GM08714 (cell line): ENCODE measurements at regions not wholly inside any gene's neighbourhood (a gene's known extent, or its start where the extent isn't known, plus 50 kb on each side); places are given as distances from the start of the nearest gene placed in this dataset.

Source experiments
- H3K4me3 ChIP-seq: fragments of 200-500 bp; sonication (Bioruptor generic); 2 replicates; pipeline ENCODE4 v1.5.1; 2014; ENCODE audit warnings: mild to moderate bottlenecking, low read length, inconsistent platforms
- ZNF274 ChIP-seq: IDR thresholded peaks from 2 replicates; pipeline ENCODE4 v1.6.1; 2012; ENCODE audit warnings: mild to moderate bottlenecking, low read depth, low read length

DNA sequence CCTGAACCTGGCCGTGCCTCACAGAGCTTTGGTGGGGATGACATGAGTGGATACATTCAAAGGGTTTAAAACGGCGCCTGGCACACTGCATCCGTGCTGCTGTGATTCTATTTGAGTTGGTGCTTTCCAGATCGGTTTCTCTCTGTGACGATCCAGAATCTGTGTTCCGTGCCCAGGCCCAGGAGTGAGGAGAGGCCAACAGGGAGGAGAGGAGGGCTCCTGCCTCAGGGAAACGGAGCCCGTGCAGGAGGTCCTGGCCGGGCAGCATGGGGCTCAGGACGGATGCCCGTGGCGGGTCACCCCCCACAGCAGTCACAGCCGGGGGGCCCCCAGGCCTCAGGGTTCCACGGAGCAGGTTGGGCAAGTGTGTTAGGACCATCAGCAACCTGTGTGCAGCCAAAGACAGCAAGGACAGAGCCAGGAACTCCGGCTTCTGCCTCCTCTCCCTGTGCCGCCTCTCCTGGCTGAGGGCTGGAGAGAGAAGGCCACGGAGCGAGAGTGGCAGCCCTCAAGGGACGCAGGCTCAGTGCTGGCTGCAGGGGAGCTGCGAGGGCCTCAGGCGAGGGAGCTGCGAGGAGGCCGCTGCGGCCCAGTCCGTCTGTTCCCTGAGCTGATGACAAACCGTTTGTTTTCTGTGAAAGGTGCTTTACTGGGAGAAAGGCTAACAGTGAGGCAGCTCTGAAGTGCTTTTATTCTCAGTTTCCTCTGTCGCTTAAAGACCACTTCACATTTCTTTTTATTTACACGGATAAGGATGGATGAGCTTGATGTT, 99.3 kb downstream of the METRNL start:
- no peak for TF ChIP-seq ZNF274
- H3K4me3 ChIP-seq, result no peak overlapping the region

DNA sequence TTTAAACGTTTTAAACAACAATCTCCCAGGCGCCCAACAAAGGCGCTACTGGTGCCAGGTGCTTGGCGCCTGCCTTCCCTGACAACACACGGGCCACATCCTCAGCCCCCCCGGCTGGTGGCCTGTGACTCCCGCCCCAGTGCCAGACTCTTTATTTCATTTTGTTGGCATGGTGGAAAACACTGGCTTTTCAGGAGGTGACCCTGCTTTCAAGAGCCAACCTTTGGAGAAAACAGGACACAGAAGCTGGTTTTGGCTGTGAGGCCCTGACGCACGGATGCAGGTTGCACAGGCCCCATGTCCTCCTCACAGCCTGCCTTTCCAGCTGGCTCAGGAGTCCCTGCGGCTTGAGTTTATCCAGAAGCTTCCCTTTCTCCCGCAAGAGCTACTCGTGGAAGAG, 100.0 kb downstream of the METRNL start:
- TF ChIP-seq ZNF274, result no peak
- H3K4me3 ChIP-seq, result no peak overlapping the region

DNA sequence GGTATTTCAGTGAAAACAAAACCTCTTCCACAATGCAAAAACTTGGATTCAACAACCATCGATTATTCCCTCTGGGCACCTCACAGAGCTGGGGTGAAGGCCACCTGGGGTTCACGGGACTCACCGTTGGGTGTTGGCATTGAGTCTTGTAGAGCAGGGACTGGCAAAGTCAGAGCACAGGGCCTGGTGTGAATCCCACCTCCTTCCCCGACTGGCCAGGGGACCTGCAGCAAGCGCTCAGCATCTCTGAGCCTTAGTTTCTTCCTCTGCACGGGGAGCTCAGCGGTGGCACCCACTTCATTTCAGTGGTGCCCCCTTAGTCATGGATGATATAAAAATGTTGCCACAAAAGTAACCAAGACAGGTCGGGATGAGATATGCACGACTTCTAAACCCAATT, 100.4 kb downstream of the METRNL start:
- H3K4me3 ChIP-seq, result no peak overlapping the region
- no peak for TF ChIP-seq ZNF274

DNA sequence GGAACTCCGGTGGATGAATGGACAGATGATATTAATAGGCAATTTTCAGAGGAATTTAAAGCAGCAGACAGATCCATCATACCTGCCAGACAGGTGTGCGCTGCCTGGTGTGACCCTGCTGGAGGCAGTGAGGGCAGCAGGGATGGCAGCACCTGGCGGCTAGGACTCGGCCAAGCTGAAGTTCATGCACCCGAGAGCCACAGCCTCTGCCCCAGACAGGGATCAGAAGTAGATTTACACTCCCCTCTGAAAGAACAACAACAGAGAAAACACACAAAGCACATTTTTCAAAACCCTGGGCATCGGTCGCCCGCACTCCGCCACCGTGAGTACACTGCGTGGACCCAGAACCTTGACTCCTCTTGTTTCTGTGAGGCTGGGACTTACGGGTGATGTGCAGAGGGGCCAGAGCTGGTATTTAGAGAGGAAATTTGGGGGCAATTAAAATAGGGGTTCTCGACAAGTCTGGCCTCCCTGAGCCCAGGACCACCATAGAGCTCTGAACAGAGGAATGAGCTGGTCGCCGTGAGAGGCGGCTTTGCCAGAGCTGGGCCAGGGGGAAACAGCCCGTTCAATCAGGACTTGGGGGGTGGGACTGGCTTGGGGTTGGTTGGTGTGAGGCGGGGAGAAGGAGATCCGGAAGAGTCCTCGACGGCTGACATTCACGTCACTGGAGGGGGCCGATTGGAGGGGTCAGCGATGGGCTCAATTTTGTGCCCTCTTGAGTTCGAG, 101.0 kb downstream of the METRNL start:
- TF ChIP-seq ZNF274, result no peak

DNA sequence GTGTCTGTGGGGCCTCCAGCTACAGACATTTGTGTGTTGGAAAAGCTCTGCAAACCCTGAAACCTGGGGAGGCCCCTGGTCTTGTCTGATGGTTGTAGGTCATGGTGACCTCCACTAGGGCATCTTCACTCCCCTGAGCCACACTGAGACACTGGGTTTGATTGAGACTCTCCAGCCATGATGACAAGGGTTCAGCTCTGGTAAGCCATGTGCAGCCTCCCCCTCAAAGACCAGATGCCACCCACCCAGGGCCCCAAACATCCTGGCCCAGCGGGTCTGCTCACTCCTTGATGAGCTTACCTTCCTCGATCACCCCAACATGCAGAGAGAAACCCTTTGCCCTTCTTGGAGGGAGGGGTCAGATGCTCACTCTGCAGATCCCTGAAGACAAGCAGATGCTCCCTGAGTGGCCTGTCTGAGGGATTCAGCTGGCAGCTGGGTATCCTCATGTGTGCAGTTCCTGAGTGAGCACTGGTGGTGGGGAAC, 101.6 kb downstream of the METRNL start:
- no peak overlapping the region for H3K4me3 ChIP-seq
- no peak for TF ChIP-seq ZNF274

More for the DNA sequence above, 101.0 kb downstream of the METRNL start:
- H3K4me3 ChIP-seq, result no peak overlapping the region

DNA sequence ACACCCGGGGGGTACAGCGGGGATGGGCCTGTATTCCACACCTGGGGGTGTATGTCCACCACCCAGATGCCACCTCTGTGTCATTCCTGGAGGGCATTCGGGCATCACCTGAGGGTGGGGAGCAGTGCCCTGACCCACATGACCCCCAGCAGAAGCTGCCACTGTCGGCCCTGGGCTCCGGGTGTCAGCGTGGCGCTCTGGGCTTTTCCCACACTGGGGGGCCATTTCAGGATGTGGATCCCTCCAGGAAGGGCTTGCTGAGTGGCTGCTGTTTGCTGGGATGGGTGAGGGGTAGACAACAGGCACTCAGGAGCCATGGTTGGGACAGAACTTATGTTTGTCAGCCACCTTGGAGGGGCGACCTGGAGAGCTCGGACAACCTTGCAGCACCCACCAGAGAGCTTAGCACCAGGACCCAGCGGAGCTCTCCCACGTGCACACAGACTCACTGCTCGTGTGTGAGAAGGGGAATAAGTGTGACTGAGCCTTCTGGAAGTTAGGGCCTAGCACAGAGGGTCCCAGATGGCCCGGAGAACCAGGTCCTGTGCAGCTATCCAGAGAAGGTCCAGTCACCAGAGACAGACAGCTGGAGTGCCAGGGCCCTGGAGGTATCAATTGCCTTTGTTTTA, 102.7 kb downstream of the METRNL start:
- no peak for TF ChIP-seq ZNF274
- H3K4me3 ChIP-seq, result no peak overlapping the region

DNA sequence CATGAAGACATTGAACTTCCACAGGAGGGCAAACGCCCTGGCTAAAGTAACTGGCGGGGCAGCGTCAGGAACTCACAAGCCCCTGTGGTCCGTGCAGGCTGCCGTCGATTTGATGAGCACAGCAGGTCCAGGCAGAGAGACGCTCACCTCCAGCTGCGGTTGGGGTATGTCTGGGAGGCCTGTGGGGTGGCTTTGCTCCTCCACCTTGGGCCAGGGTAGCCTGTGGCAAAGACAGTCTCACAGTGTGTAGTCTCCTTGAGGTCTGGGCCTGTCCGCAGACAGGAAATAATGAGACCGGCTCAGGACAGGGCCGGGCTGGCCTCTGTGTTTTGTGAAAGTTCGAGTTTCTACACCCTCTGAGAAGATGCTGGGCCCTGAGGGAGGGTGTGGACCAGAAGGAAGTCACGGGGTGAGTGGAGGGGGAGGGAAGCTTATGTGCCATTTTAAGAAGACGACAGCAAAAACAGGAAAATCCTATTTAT, 103.3 kb downstream of the METRNL start:
- no peak overlapping the region for H3K4me3 ChIP-seq
- TF ChIP-seq ZNF274, result no peak

DNA sequence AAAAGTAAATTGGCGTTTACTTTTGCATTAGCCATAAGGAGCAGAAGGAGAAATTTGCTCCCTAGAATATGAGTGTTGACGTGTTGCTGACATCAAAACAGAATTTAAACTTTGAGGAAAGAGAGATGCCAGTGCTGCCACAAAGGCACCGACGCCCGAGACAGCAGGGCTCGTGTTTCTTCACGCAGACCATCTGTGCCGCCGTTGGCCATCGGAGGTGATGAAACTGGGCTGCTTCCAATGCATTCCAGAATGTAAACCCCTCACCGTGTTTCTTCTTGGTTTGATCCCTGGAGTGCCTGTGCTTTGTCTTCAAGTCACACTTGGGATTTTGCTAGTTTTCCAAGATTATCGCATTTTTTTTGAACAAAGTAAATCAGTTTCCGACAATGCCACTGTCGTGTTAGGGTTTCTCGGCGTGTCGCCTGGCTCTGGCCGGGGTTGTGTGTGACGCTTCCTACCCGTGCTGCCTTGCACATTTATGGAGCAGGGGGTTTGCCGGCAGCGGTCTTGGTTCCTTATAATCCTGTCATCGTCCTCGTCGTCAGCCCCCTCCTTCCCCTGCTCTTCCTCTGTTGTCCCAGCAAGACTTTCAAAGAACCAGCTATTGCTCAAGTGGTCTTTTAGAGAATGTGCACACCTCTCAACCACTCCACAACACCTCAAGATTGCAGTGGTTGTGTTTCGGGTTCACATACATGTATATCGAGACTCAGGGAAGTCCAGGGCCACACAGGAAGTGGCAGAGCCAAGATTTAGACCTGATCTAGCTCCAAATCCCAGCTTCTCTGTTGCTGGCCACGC, 103.9 kb downstream of the METRNL start:
- TF ChIP-seq ZNF274, result no peak
- H3K4me3 ChIP-seq, result no peak overlapping the region

DNA sequence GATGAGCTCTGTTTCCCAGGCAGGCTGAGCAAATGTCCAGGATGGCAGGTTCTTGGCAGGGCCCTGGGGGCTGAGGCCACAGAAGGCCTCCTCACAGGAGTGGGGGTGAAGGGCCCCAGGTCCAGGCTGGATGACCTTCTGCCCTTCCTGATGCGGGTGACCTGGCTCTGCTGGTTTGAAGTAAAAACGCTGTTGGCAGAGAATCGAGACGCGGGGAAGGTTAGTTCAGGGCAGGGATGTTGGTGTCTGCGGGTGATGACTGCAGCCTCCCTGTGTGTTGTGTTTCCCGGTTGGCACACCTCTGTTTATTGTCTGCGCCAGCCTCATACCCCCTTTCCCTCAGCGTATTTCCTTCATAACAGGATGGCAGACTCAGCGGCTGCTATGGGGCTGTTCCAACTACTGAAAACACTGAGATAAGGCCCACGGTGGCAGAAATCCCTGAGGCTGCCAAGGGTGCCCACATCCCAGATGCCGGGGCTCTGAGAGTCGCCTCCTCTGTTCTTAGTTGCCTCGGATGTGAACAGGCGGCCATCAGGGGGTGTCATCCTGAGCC, 104.6 kb downstream of the METRNL start:
- TF ChIP-seq ZNF274, result no peak
- H3K4me3 ChIP-seq, result no peak overlapping the region

DNA sequence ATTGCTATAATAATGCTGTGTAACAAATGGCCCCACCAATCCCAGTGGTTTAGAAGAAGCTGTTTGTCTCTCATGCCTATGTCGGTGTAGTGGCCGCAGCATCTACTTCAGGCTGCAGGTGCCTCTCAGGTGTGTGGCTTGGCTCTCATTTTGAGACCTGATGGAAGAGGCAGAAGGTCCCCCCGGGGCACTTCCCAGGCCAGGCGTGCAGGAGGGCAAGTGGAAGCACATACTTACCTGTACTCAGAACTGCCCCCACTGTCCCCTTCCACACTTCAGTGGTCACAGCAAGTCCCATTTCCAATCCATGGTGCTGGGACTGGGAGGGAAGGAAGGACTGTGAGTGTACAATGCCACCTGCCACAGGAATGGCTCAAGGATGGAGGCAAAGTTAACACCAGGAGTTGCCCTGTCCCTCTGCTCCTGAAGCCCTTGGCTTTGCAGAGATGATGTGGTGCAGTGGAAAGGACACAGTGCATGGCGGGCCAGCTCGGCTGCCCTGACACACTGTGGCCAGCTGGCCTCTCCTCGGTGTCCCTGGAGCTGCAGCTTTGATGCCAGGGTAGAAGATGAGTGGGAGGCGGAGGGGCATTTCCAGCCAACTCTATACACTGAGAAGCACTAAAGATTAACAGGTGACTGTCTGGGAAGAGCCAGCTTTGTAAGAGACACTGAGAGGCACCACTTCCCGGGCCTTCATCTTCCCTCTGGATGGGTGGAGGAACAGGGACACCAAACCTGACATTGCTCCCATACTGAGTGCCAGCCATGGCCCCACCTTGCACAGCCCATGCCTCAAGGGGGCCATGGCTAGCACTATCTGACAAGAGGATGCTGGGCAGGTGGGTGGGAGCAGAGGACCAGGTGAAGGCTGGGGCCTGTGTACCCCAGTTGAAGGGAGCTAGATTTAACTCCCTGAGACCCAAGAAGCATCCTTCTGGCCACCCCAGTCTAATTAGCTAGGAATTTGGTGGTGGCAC, 105.9 kb downstream of the METRNL start:
- no peak overlapping the region for H3K4me3 ChIP-seq
- TF ChIP-seq ZNF274, result no peak

DNA sequence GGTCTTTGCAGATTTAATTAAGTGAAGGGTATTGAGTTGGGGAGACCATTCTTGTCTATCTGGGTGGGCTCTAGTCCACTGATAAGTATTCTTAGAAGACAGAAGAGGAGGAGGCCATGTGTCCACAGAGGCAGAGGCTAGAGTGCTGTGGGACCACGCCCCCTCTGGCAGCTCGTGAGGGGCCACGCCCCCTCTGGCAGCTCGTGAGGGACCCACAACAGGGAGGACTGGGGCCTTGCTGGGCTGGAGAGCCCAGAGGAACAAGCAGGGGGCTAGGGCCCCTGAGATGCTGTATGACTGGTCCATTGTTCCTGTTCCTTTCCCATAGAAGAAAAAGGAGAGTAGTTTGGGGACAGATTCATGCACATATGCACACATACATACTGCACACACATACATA, 106.8 kb downstream of the METRNL start:
- TF ChIP-seq ZNF274, result no peak
- no peak overlapping the region for H3K4me3 ChIP-seq

DNA sequence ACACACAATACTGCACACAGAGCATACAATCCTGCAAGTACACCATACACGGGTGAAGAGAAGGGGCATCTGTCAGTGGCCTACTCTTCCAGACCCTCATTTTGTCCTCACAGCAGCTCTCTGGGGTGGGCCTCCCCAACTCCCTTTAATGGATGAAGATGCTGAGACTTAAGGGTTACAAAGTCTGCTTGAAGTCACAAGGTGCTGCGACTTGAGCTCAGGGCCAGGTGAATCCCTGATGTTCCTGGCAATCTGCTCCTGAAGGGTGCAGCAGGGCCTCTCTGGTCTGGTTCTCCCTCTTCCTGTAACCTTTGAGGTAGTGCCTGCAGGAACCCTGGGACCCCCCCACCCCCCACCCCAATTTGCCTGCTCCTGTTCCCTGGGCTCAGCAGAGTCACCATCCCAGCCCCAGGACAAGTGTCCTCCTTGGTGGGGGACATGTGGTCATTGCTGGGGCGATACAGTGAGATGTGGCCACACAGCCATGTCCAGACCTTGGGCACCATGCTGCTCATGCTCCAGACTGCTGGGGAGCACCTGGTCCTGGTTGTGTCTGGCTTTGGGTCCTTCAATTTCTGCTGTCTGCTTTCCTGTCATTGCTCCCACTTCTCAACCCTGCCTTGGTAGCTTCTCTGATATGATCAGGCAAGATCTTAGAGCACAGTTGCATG, 107.5 kb downstream of the METRNL start:
- H3K4me3 ChIP-seq, result no peak overlapping the region
- no peak for TF ChIP-seq ZNF274
